ENCODE measurements at regions not wholly inside any gene's neighbourhood (a gene's known extent, or its start where the extent isn't known, plus 50 kb on each side); places are given as distances from the start of the nearest gene placed in this dataset.

- no peak for TF ChIP-seq CTCF (conservative IDR thresholded peaks at IDR 0.05; ENCODE audit: low read length)
- TF ChIP-seq EZH2phosphoT487 (IDR thresholded peaks at IDR 0.05; ENCODE audit: borderline replicate concordance): no peak
Measured at GRCh38 chr10:3237530-3237929, 64.9 kb upstream of the PITRM1 start.
